Heart right ventricle (tissue), 16 donors: ENCODE measurements at regions not wholly inside any gene's neighbourhood (a gene's known extent, or its start where the extent isn't known, plus 50 kb on each side); places are given as distances from the start of the nearest gene placed in this dataset.

Experiments used
- ATAC-seq, 8 donors: fragments of 200-7000 bp; cut with Tn5 transposase; one replicate each; pipeline ENCODE4 v1.9.1; 2020; ENCODE audit warnings: mild to moderate bottlenecking in 8 of 8, moderate library complexity in 8 of 8, moderate number of reproducible peaks in 1 of 8
- DNase-seq, 2 donors: peaks; one replicate each; pipeline ENCODE4 v3.0.0-alpha.2; 2020
- H3K27ac ChIP-seq, 10 donors: fragments of 200-600 bp; sonication (generic) in 2 of 10; one replicate each; pipeline versions ENCODE4 v1.5.0 to v1.8.0; 2020 to 2022; ENCODE audit warnings: mild to moderate bottlenecking in 3 of 10
- H3K27me3 ChIP-seq, 7 donors: fragments of 200-600 bp; one replicate each; pipeline ENCODE4 v1.8.0; 2021 to 2022; ENCODE audit warnings: mild to moderate bottlenecking in 2 of 7
- H3K36me3 ChIP-seq, 9 donors: fragments of 200-600 bp; sonication (generic) in 1 of 9; one replicate each; pipeline versions ENCODE4 v1.5.0 to v1.8.0; 2020 to 2022; ENCODE audit warnings: mild to moderate bottlenecking in 2 of 9
- H3K4me1 ChIP-seq, 9 donors: fragments of 200-600 bp; sonication (generic) in 1 of 9; one replicate each; pipeline versions ENCODE4 v1.5.0 to v1.8.0; 2020 to 2022; ENCODE audit warnings: mild to moderate bottlenecking in 4 of 9
- H3K4me3 ChIP-seq, 10 donors: fragments of 200-600 bp; sonication (generic) in 2 of 10; one replicate each; pipeline versions ENCODE4 v1.5.0 to v1.8.0; 2020 to 2022; ENCODE audit warnings: mild to moderate bottlenecking in 7 of 10, moderate library complexity in 2 of 10
- H3K9me3 ChIP-seq, 11 donors: fragments of 200-600 bp in 10 of 11; sonication (generic) in 2 of 11; one replicate each; pipeline versions ENCODE4 v1.5.0 to v1.8.0; 2013 to 2022; ENCODE audit warnings: mild to moderate bottlenecking in 2 of 11, control low read depth in 1 of 11, moderate library complexity in 1 of 11
- CTCF ChIP-seq, 9 donors: fragments of 200-600 bp; sonication (generic) in 2 of 9; IDR thresholded peaks; one replicate each; pipeline versions ENCODE4 v1.5.0 to v1.8.0; 2021 to 2022; ENCODE audit warnings: antibody characterized with exemption in 9 of 9, mild to moderate bottlenecking in 5 of 9, moderate library complexity in 1 of 9
- WGBS, 2 donors: extraction: QIAGEN DNeasy Blood & Tissue Kit; methylation state at CpG; one replicate each; pipeline ENCODE4 v1.1.7; 2013; ENCODE audit warnings: inconsistent platforms in 1 of 2; 5-methylcytosine and 5-hydroxymethylcytosine counted together
- intact Hi-C, 10 donors: fragments of 100-400 bp; cut with DNase I; formaldehyde crosslinking; loops; one replicate each; pipeline versions ENCODE4 v1.11.1 to v1.14.2; 2022
- donor health status: Arrhythmogenic right ventricular cardiomyopathy.
- donor health status: ischemic (EF 13 %, LVEDD 7.1; RV severe dilation, severe dysfunction).
- donor health status: healthy with polysubstance abuse.
- donor health status: DM: no; HTN: yes; CAD: no.
- donor health status: DM: no; HTN: no; CAD: no.
- donor health status: ischemic (EF 25% LVEDD 6.9; RV normal size, moderate dysfunction).
- donor health status: ischemic (EF 25% LVEDD 5.7; RV mildly dilated, moderate dysfunction).
- donor health status: healthy.
- donor health status: DM: yes; HTN: yes; CAD: no.
- donor health status: Ischemic cardiomyopathy.
- donor health status: ischemic (EF 35%, LVEDD 5.7; RV mildly dilated, moderate dysfunction).
- donor health status: nonischemic (EF 11% LVEDD 7.7; RV severe dilation, severe dysfunction).
- donor health status: DM: yes; HTN: yes; CAD: no.
- donor health status: PGD.
- donor health status: ischemic (EF 29% LVEDD 5.4; RV normal size, mild dysfunction).
- donor health status: nonischemic (EF 23%, LVEDD 6.1; RV moderate dilation, normal function).

DNA sequence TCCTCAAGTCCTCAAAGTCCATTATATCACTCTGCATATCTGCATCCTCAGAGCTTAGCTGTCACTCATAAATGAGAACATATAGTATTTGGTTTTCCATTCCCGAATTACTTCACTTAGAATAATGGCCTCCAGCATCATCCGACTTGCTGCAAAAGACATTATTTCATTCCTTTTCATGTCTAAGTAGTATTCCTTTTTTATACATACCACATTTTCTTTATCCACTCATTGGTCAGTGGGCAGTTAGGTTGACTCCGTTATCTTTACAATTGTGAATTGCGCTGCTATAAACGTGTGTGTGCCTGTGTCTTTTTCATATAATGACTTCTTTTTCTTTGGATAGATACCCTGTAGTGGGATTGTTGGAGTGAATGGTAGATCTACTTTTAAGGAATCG lies 117.2 kb downstream of the OR2K2 start:
- no peak overlapping the region for H3K4me3 ChIP-seq
- no peaks in the 10 kb centered on the region for H3K4me1 ChIP-seq
- DNase-seq (no peak), ATAC-seq (no peak)
- no peak for TF ChIP-seq CTCF (IDR thresholded peaks at IDR 0.05)
- no peaks in the 10 kb centered on the region for H3K27me3 ChIP-seq
- H3K27ac ChIP-seq = no peak overlapping the region
- peaks cover 0 to 21% (median 4%) of the 10 kb centered on the region in 11 donors for H3K9me3 ChIP-seq
- intact Hi-C loops = no loop called here
- H3K36me3 ChIP-seq = no peaks in the 10 kb centered on the region
- 86 to 91% methylated on average over 6 of the region's 6 CpGs for WGBS, 2 donors

DNA sequence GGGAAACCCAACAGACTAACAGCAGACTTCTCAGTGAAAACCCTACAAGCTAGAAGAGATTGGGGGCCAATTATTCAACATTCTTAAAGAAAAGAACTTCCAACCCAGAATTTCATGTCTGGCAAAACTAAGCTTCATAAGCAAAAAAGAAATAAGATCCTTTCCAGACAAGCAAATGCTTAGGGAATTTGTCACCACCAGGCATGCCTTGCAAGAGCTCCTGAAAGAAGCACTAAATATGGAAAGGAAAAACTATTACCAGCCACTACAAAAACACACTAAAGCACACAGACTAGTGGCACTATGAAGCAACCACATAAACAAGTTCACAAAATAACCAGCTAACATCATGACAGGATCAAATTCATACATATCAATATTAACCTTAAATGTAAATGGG lies 131.1 kb downstream of the OR2K2 start:
- H3K27me3 ChIP-seq = no peaks in the 10 kb centered on the region
- no peaks in the 10 kb centered on the region for H3K4me1 ChIP-seq
- ATAC-seq (no peak), DNase-seq (no peak)
- no peak for TF ChIP-seq CTCF (IDR thresholded peaks at IDR 0.05)
- H3K4me3 ChIP-seq = no peak overlapping the region
- intact Hi-C loops = no loop called here
- H3K9me3 ChIP-seq = peaks cover 0 to 34% (median 11%) of the 10 kb centered on the region in 11 donors
- H3K27ac ChIP-seq = no peak overlapping the region
- no peaks in the 10 kb centered on the region for H3K36me3 ChIP-seq

DNA sequence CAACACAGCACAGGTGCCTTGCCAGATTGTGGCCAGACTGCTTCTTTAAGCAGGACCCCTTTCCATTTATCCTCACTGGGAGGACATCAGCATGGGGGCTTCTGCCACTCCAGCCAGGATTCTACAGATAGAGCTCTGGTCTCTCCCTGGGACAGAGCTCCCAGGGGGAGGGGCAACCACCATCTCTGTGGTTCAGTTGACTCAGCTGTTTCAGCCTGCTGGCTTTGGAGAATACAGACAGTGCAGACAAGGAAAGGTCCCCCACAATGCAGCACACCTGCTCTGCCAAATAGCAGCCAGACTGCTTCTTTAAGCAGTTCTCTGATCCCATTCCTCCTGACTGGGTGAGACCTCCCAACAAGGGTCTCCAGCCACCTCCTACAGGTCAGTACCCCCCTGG lies 132.8 kb downstream of the OR2K2 start:
- H3K27ac ChIP-seq = no peak overlapping the region
- no peaks in the 10 kb centered on the region for H3K36me3 ChIP-seq
- intact Hi-C loops = no loop called here
- ATAC-seq (no peak), DNase-seq (no peak)
- TF ChIP-seq CTCF (IDR thresholded peaks at IDR 0.05) = no peak
- no peaks in the 10 kb centered on the region for H3K4me1 ChIP-seq
- no peaks in the 10 kb centered on the region for H3K27me3 ChIP-seq
- H3K9me3 ChIP-seq = peaks cover 0 to 17% (median 0%) of the 10 kb centered on the region in 11 donors
- H3K4me3 ChIP-seq = no peak overlapping the region

GRCh38 chr9:111195766-111196165 lies 134.3 kb downstream of the OR2K2 start:
- H3K27me3 ChIP-seq = no peaks in the 10 kb centered on the region
- no peak for TF ChIP-seq CTCF (IDR thresholded peaks at IDR 0.05)
- no peaks in the 10 kb centered on the region for H3K4me1 ChIP-seq
- 78 to 79% methylated on average over 4 of the region's 4 CpGs for WGBS, 2 donors
- peaks cover 0 to 15% (median 0%) of the 10 kb centered on the region in 11 donors for H3K9me3 ChIP-seq
- no peaks in the 10 kb centered on the region for H3K36me3 ChIP-seq
- H3K4me3 ChIP-seq = no peak overlapping the region
- intact Hi-C loops = no loop called here
- no peak for ATAC-seq
- no peak overlapping the region for H3K27ac ChIP-seq
- DNase-seq = no peak

DNA sequence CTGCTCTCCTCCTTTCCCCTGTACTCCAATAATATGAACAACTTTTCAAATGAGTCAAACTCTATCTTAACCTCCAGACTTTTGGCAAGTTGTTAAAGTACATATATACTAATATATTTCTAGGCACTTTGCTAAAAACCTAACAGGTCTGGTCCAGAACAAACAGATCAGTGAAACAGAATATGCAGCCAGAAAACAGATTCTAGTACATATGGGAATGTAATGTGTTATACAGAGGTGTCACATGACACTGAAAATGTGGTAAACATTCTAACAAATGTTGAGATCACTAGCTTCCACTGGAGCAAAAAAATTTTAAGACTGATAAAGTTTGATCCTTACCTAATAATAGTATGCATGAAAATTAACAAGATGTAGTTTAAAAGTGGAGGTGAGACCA lies 136.9 kb downstream of the OR2K2 start:
- Histone ChIP-seq H3K4me3 (no peak overlapping the region), H3K4me1 (no peaks in the 10 kb centered on the region), H3K36me3 (no peaks in the 10 kb centered on the region), H3K27me3 (peaks cover 0 to 4% (median 0%) of the 10 kb centered on the region in 7 donors), H3K27ac (no peak overlapping the region), H3K9me3 (no peaks in the 10 kb centered on the region)
- ATAC-seq = no peak
- TF ChIP-seq CTCF (IDR thresholded peaks at IDR 0.05) = no peak
- intact Hi-C loops = no loop called here
- DNase-seq = no peak
